ENCODE measurements at regions not wholly inside any gene's neighbourhood (a gene's known extent, or its start where the extent isn't known, plus 50 kb on each side); places are given as distances from the start of the nearest gene placed in this dataset.

DNA sequence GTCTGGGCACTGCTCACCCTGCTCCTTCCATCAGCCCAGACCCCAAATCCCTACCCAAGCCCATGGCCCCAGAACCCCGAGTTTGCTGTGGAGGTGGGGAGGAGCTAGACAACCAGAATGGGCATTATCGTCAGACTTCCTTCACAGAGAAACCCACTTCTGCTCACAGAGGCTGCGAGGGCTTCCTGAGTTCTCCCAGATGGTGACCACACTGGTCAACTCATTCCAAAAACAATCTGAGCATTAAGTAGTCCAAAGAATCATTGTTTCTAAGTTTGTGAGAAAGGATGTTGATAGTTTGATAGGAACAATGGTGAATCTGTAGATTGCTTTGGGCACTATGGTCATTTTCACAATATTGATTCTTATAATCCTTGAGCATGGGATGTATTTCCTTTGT, 60.2 kb downstream of the LRRC30 start:
- TF ChIP-seq, protein P1, sequence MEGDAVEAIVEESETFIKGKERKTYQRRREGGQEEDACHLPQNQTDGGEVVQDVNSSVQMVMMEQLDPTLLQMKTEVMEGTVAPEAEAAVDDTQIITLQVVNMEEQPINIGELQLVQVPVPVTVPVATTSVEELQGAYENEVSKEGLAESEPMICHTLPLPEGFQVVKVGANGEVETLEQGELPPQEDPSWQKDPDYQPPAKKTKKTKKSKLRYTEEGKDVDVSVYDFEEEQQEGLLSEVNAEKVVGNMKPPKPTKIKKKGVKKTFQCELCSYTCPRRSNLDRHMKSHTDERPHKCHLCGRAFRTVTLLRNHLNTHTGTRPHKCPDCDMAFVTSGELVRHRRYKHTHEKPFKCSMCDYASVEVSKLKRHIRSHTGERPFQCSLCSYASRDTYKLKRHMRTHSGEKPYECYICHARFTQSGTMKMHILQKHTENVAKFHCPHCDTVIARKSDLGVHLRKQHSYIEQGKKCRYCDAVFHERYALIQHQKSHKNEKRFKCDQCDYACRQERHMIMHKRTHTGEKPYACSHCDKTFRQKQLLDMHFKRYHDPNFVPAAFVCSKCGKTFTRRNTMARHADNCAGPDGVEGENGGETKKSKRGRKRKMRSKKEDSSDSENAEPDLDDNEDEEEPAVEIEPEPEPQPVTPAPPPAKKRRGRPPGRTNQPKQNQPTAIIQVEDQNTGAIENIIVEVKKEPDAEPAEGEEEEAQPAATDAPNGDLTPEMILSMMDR (IDR thresholded peaks at IDR 0.05): no peak
- no peak for TF ChIP-seq POLR2A (IDR thresholded peaks at IDR 0.05)

Data from thyroid gland (tissue), 4 donors.